ENCODE measurements at regions not wholly inside any gene's neighbourhood (a gene's known extent, or its start where the extent isn't known, plus 50 kb on each side); places are given as distances from the start of the nearest gene placed in this dataset.

DNA sequence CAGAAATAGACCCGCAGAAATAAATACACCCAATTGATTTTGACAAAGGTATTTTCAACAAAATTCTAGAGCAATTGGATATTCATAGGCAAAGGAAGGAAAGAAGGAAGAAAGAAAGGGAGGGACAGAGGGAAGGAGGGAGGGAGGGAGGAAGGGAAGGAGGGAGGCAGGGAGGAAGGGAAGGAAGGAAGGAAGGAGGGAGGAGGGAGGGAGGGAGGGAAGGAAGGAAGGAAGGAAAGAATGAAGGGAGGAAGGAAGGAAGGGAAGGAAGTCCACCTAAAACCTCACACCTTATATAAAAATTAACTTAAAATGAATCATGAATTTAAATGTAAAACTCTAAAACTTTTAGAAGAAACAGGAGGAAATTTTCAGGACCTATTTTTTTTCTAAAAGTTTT, 94.2 kb upstream of the USP47 start:
- Histone ChIP-seq H3K27ac (no peak overlapping the region), H3K4me3 (no peak overlapping the region), H3K36me3 (ENCODE audit: insufficient read depth in 1 of 2, low read depth in 1 of 2) (no peaks in the 10 kb centered on the region), H3K4me1 (no peaks in the 10 kb centered on the region), H3K9me3 (no peaks in the 10 kb centered on the region), H3K27me3 (ENCODE audit: insufficient read depth in 3 of 3, low read length in 2 of 3) (no peaks in the 10 kb centered on the region)
- WGBS, 3 donors: 88 to 100% (median 91%) methylated on average over 1 of the region's 1 CpG
- TF ChIP-seq, protein P1, sequence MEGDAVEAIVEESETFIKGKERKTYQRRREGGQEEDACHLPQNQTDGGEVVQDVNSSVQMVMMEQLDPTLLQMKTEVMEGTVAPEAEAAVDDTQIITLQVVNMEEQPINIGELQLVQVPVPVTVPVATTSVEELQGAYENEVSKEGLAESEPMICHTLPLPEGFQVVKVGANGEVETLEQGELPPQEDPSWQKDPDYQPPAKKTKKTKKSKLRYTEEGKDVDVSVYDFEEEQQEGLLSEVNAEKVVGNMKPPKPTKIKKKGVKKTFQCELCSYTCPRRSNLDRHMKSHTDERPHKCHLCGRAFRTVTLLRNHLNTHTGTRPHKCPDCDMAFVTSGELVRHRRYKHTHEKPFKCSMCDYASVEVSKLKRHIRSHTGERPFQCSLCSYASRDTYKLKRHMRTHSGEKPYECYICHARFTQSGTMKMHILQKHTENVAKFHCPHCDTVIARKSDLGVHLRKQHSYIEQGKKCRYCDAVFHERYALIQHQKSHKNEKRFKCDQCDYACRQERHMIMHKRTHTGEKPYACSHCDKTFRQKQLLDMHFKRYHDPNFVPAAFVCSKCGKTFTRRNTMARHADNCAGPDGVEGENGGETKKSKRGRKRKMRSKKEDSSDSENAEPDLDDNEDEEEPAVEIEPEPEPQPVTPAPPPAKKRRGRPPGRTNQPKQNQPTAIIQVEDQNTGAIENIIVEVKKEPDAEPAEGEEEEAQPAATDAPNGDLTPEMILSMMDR (IDR thresholded peaks at IDR 0.05): no peak
- DNase-seq: no peak
- ATAC-seq: no peak
- intact Hi-C loops (cut with DNase I): no loop called here

DNA sequence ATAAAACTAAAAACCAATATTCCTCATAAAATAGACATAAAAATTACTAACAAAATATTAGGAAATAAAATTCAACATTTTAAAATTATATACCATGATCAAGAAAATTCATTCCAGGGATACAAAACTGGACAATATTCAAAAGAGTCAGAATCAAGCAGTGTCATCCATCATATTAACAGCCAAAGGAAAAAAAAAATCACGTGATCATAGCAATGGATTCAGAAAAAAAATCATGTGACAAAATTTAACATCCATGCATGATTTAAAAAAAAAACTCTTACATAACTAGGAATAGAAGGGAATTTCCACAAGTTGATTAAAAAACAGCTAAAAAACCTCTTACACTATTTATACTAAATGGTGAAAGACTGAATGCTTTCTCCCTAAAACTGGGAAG, 95.3 kb upstream of the USP47 start:
- Histone ChIP-seq H3K9me3 (no peaks in the 10 kb centered on the region), H3K27ac (no peak overlapping the region), H3K36me3 (ENCODE audit: insufficient read depth in 1 of 2, low read depth in 1 of 2) (no peaks in the 10 kb centered on the region), H3K4me1 (no peaks in the 10 kb centered on the region), H3K4me3 (no peak overlapping the region), H3K27me3 (ENCODE audit: insufficient read depth in 3 of 3, low read length in 2 of 3) (no peaks in the 10 kb centered on the region)
- ATAC-seq: no peak
- no peak for DNase-seq
- 70 to 82% (median 80%) methylated on average over 1 of the region's 1 CpG for WGBS, 3 donors
- intact Hi-C loops (cut with DNase I): no loop called here
- TF ChIP-seq, protein P1 (IDR thresholded peaks at IDR 0.05): no peak

DNA sequence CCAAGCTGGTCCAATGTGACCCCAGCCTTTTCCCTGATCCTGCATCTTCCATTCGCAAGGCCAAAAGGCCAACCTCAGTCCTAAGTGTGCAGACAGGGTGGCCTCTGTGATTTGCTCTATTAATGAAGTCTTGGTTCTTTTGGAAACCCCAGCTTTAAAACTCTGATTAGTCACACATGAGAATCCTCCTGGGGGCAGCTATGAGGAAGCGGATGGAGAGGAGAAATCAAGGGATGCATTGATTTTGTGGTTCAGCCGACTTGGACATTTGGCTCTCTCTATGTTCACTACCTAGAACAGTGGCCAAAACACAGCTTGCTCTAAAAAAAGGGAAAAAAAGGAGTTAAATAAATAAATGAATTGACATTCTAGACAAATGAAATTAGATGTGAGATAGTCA, 98.6 kb upstream of the USP47 start:
- WGBS, 3 donors: 82 to 85% (median 82%) methylated on average over 3 of the region's 3 CpGs
- TF ChIP-seq, protein P1 (IDR thresholded peaks at IDR 0.05): no peak

DNA sequence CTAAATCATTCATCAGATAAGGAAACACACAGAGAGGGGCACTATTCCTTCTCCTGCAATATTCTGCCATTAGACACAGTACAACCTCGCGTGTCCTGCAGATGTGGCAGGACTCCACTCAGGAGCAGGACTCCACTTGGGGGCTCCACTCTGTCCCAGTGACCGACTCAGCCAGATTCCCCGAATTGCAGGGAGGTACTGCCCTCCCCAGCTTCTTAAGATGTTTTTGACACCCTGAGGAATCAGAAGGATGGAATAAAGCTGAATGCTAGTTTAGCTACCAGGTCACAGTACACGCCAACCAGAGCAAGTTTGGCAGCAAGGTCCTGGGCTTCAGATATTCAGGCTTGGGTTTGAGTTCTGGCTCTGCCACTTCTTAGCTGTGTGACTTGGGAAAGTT, 99.3 kb upstream of the USP47 start:
- WGBS, 3 donors: 82 to 93% (median 84%) methylated on average over 5 of the region's 5 CpGs
- Histone ChIP-seq H3K4me1 (no peaks in the 10 kb centered on the region), H3K27me3 (ENCODE audit: insufficient read depth in 3 of 3, low read length in 2 of 3) (no peaks in the 10 kb centered on the region), H3K27ac (no peak overlapping the region), H3K4me3 (no peak overlapping the region), H3K9me3 (no peaks in the 10 kb centered on the region), H3K36me3 (ENCODE audit: insufficient read depth in 1 of 2, low read depth in 1 of 2) (no peaks in the 10 kb centered on the region)
- ATAC-seq (no peak), DNase-seq (no peak)
- TF ChIP-seq, protein P1 (IDR thresholded peaks at IDR 0.05): no peak
- intact Hi-C loops (cut with DNase I): no loop called here

More for the DNA sequence above, 98.6 kb upstream of the USP47 start:
- Histone ChIP-seq H3K36me3 (ENCODE audit: insufficient read depth in 1 of 2, low read depth in 1 of 2) (no peaks in the 10 kb centered on the region), H3K4me1 (no peaks in the 10 kb centered on the region), H3K4me3 (no peak overlapping the region), H3K9me3 (no peaks in the 10 kb centered on the region), H3K27ac (no peak overlapping the region), H3K27me3 (ENCODE audit: insufficient read depth in 3 of 3, low read length in 2 of 3) (no peaks in the 10 kb centered on the region)
- intact Hi-C loops (cut with DNase I): no loop called here
- DNase-seq (no peak), ATAC-seq (no peak)

DNA sequence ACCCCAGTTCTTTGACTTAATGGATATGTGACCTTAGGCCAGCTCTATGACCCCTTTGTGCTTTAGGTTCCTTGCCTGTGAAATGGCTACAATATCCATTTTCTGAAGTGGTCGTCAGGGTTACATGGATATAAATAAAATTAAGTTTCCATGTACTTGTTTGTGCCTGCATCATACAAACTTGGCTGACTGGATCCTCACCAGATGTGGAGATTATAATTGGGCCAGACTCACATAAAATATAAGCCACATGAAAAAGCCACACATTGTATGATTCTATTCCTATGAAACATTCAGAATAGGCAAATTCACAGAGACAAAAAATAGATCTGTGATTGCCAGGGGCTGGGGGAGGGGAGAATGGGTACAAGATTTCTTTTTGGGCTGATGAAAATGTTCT, 100.9 kb upstream of the USP47 start:
- 32 to 86% (median 71%) methylated on average over 1 of the region's 1 CpG for WGBS, 3 donors
- no peak for ATAC-seq
- Histone ChIP-seq H3K27ac (no peak overlapping the region), H3K4me1 (no peaks in the 10 kb centered on the region), H3K4me3 (no peak overlapping the region), H3K36me3 (ENCODE audit: insufficient read depth in 1 of 2, low read depth in 1 of 2) (no peaks in the 10 kb centered on the region), H3K27me3 (ENCODE audit: insufficient read depth in 3 of 3, low read length in 2 of 3) (no peaks in the 10 kb centered on the region), H3K9me3 (no peaks in the 10 kb centered on the region)
- TF ChIP-seq, protein P1 (IDR thresholded peaks at IDR 0.05): no peak
- intact Hi-C loops (cut with DNase I): no loop called here
- no peak for DNase-seq
